ENCODE measurements at regions not wholly inside any gene's neighbourhood (a gene's known extent, or its start where the extent isn't known, plus 50 kb on each side); places are given as distances from the start of the nearest gene placed in this dataset.

- no peak for TF ChIP-seq FOXP2 (optimal IDR thresholded peaks at IDR 0.05; ENCODE audit: control extremely low read depth, extremely low read length, insufficient read depth)
- no peak for TF ChIP-seq EZH2 (IDR thresholded peaks at IDR 0.05)
- TF ChIP-seq POLR2AphosphoS5 (IDR thresholded peaks at IDR 0.05; ENCODE audit: borderline replicate concordance, low read depth, low read length), result no peak
These were observed 221.9 kb upstream of the LRIG1 start for GRCh38 chr3:66722675-66723074.

Data from SK-N-MC (cell line).